ENCODE measurements at regions not wholly inside any gene's neighbourhood (a gene's known extent, or its start where the extent isn't known, plus 50 kb on each side); places are given as distances from the start of the nearest gene placed in this dataset.

- DNase-seq (no peak), ATAC-seq (ENCODE audit: low read depth) (no peak)
- Histone ChIP-seq H3K4me2 (ENCODE audit: low read depth, low read length) (no peak overlapping the region), H2BK5ac (ENCODE audit: low read depth, low read length, poor library complexity, severe bottlenecking) (no peak overlapping the region), H3K23ac (ENCODE audit: low read depth, low read length) (no peak overlapping the region), H2BK120ac (ENCODE audit: low read depth, low read length) (no peak overlapping the region), H3K79me1 (ENCODE audit: low read depth in 1 of 2, low read length in 2 of 2) (no peaks in the 10 kb centered on the region), H3K18ac (ENCODE audit: low read depth, low read length) (no peak overlapping the region), H2AFZ (replicated peaks; ENCODE audit: low read length, poor library complexity) (no peak overlapping the region), H3K36me3 (ENCODE audit: control insufficient read depth, insufficient read depth, low read length) (no peaks in the 10 kb centered on the region), H2AK5ac (ENCODE audit: low read depth, low read length) (no peak overlapping the region), H3K14ac (replicated peaks; ENCODE audit: low read depth, low read length) (no peak overlapping the region), H3K27ac (ENCODE audit: insufficient read depth, low read length) (no peak overlapping the region), H3K9ac (ENCODE audit: low read depth, low read length) (no peak overlapping the region), H4K20me1 (ENCODE audit: insufficient read depth, low read length) (no peaks in the 10 kb centered on the region), H3K27me3 (ENCODE audit: control insufficient read depth, insufficient read depth, low read length) (no peaks in the 10 kb centered on the region), H2BK15ac (ENCODE audit: low read depth, low read length) (no peak overlapping the region), H3K9me1 (ENCODE audit: insufficient read depth, low read length) (no peaks in the 10 kb centered on the region), H4K8ac (ENCODE audit: low read depth in 2 of 2, low read length in 2 of 2) (no peak overlapping the region), H3K4ac (ENCODE audit: low read depth, low read length) (no peak overlapping the region), H3K4me1 (ENCODE audit: control insufficient read depth, insufficient read depth, low read length) (no peaks in the 10 kb centered on the region), H4K5ac (ENCODE audit: low read depth, low read length) (no peak overlapping the region), H4K91ac (ENCODE audit: insufficient read depth, low read depth, low read length) (no peak overlapping the region), H3K9me3 (ENCODE audit: control insufficient read depth, insufficient read depth, low read length) (peaks cover 54% of the 10 kb centered on the region), H3K56ac (ENCODE audit: extremely low read depth, insufficient read depth, low read length) (no peak overlapping the region), H2BK20ac (ENCODE audit: low read depth, low read length) (no peak overlapping the region), H3K4me3 (ENCODE audit: insufficient read depth, low read depth, low read length) (no peak overlapping the region), H2AK9ac (replicated peaks; ENCODE audit: low read depth, low read length, poor library complexity) (no peak overlapping the region)
- in situ Hi-C loops (cut with MboI; ENCODE audit: low sequenced_read_pairs) = no loop called here
- dilution Hi-C loops (cut with HindIII; ENCODE audit: low sequenced_read_pairs, unreplicated experiment) = no loop called here
- CTCF ChIA-PET = no interaction called here
- no peak for TF ChIP-seq CTCF (conservative IDR thresholded peaks at IDR 0.05; ENCODE audit: low read depth, low read length)
- TF ChIP-seq RAD21 (IDR thresholded peaks at IDR 0.05; ENCODE audit: low read length) = no peak
- TF ChIP-seq MAFK (IDR thresholded peaks at IDR 0.05; ENCODE audit: low read depth, low read length) = no peak
- TF ChIP-seq USF2 (IDR thresholded peaks at IDR 0.05; ENCODE audit: low read depth, low read length) = no peak
- TF ChIP-seq NFE2L2 (IDR thresholded peaks at IDR 0.05; ENCODE audit: low read depth, low read length) = no peak
- TF ChIP-seq CHD1 (IDR thresholded peaks at IDR 0.05; ENCODE audit: low read depth, low read length) = no peak
- TF ChIP-seq CEBPB (IDR thresholded peaks at IDR 0.05; ENCODE audit: low read depth, low read length) = no peak
- TF ChIP-seq RFX5 (IDR thresholded peaks at IDR 0.05; ENCODE audit: low read depth, low read length) = no peak
- no peak for TF ChIP-seq ELK1 (IDR thresholded peaks at IDR 0.05; ENCODE audit: borderline replicate concordance, low read depth, low read length)
- no peak for TF ChIP-seq RCOR1 (IDR thresholded peaks at IDR 0.05; ENCODE audit: insufficient replicate concordance, low read length)
- TF ChIP-seq FOS (IDR thresholded peaks at IDR 0.05; ENCODE audit: low read depth, low read length) = no peak
- TF ChIP-seq POLR2A (IDR thresholded peaks at IDR 0.05; ENCODE audit: low read depth, low read length) = no peak
- TF ChIP-seq MXI1 (IDR thresholded peaks at IDR 0.05; ENCODE audit: borderline replicate concordance, low read depth, low read length) = no peak
- TF ChIP-seq SMC3 (IDR thresholded peaks at IDR 0.05; ENCODE audit: low read depth, low read length) = no peak
- no peak for TF ChIP-seq MAZ (IDR thresholded peaks at IDR 0.05; ENCODE audit: borderline replicate concordance, low read depth, low read length)
- no peak for TF ChIP-seq BHLHE40 (IDR thresholded peaks at IDR 0.05; ENCODE audit: low read depth, low read length)
- intact Hi-C loops (cut with micrococcal nuclease) = no loop called here
- no TSS peak for BruUV-seq (replicated peaks)
- POLR2A ChIA-PET (ENCODE audit: unreplicated experiment) = no interaction called here
- WGBS, 2 experiments (ENCODE audit: extremely low coverage in 2 of 2, insufficient read length in 1 of 2) = no CpG with 5 or more reads among the region's 5 CpGs
Observed at GRCh38 chr22:48846200-48846599, 981.5 kb downstream of the BRD1 start.

Measured in IMR-90 (cell line).